SK-N-SH (cell line): ENCODE measurements at regions not wholly inside any gene's neighbourhood (a gene's known extent, or its start where the extent isn't known, plus 50 kb on each side); places are given as distances from the start of the nearest gene placed in this dataset.
"Not testable (repeated sequence)": the region's sequence is repeated elsewhere in the genome, so short reads cannot be mapped to it uniquely, and the experiment has no call there.

Source experiments
- CTCF ChIA-PET: fragments of 300-600, 350-600 bp; formaldehyde crosslinking; extraction: SDS; loops from one replicate; lab custom pipeline; 2021; lab: Yijun Ruan, JAX
- POLR2A ChIA-PET: fragments of 350-600 bp; sonication (Branson Sonifier 250); formaldehyde crosslinking; extraction: SDS; loops from one replicate; lab custom pipeline; 2020; ENCODE audit warnings: antibody characterized with exemption, inconsistent platforms; lab: Yijun Ruan, JAX
- DNase-seq: peaks from one replicate; pipeline ENCODE4 v3.0.0; 2012
- H2AFZ ChIP-seq: fragments of 200-600 bp; sonication (generic); 2 replicates; pipeline ENCODE4 v1.8.1; 2016; ENCODE audit warnings: antibody characterized with exemption, mild to moderate bottlenecking, low read depth
- H3F3A ChIP-seq: fragments of 200-600 bp; sonication (generic); replicated peaks from 2 replicates; pipeline ENCODE3; 2016; ENCODE audit warnings: antibody characterized with exemption, mild to moderate bottlenecking; ENCODE audit not compliant: insufficient read depth
- H3K27ac ChIP-seq, 2 experiments: fragments of 200-500 bp in 1 of 2; fragments of 200-600 bp in 1 of 2; sonication (Bioruptor generic) in 1 of 2; sonication (generic), shearing (Covaris generic) in 1 of 2; 2 replicates each; pipeline versions ENCODE4 v1.5.1 to v1.6.1; 2014 to 2016; ENCODE audit warnings: low read depth in 2 of 2, inconsistent platforms in 1 of 2, low read length in 1 of 2, mild to moderate bottlenecking in 1 of 2, mixed read lengths in 1 of 2
- H3K27me3 ChIP-seq: fragments of 200-600 bp; sonication (generic), shearing (Covaris generic); 2 replicates; pipeline ENCODE4 v1.6.1; 2016; ENCODE audit warnings: mixed run types; ENCODE audit not compliant: insufficient read depth
- H3K36me3 ChIP-seq, 2 experiments: fragments of 200-500 bp in 1 of 2; fragments of 200-600 bp in 1 of 2; sonication (Bioruptor generic) in 1 of 2; sonication (generic) in 1 of 2; replicated peaks in 1 of 2; 2 replicates each; pipeline versions ENCODE3 to v1.5.1; 2014 to 2016; ENCODE audit warnings: low read length in 1 of 2, mild to moderate bottlenecking in 1 of 2; ENCODE audit not compliant: insufficient read depth in 2 of 2, control insufficient read depth in 1 of 2
- H3K4me1 ChIP-seq, 2 experiments: fragments of 200-500 bp in 1 of 2; fragments of 200-600 bp in 1 of 2; sonication (Bioruptor generic) in 1 of 2; sonication (generic), shearing (Covaris generic) in 1 of 2; 2 replicates each; pipeline versions ENCODE4 v1.5.1 to v1.6.1; 2014 to 2016; ENCODE audit warnings: low read depth in 1 of 2, low read length in 1 of 2, mixed run types in 1 of 2; ENCODE audit not compliant: insufficient read depth in 2 of 2, control insufficient read depth in 1 of 2
- H3K4me2 ChIP-seq: fragments of 200-600 bp; sonication (generic), shearing (Covaris generic); 2 replicates; pipeline ENCODE4 v1.6.1; 2017; ENCODE audit warnings: mixed run types
- H3K4me3 ChIP-seq, 2 experiments: fragments of 200-500 bp in 1 of 2; fragments of 200-600 bp in 1 of 2; sonication (Bioruptor generic) in 1 of 2; sonication (generic), shearing (Covaris generic) in 1 of 2; 2 replicates each; pipeline versions ENCODE4 v1.5.1 to v1.8.1; 2014 to 2016; ENCODE audit warnings: low read depth in 2 of 2, inconsistent platforms in 1 of 2, low read length in 1 of 2, mild to moderate bottlenecking in 1 of 2, mixed read lengths in 1 of 2, moderate library complexity in 1 of 2
- H3K79me2 ChIP-seq: fragments of 200-600 bp; sonication (generic); 2 replicates; pipeline ENCODE4 v1.8.1; 2017; ENCODE audit warnings: mild to moderate bottlenecking; ENCODE audit not compliant: insufficient read depth
- H3K9ac ChIP-seq: fragments of 200-600 bp; sonication (generic); 2 replicates; pipeline ENCODE4 v1.6.1; 2017; ENCODE audit warnings: mixed run types
- H3K9me2 ChIP-seq: fragments of 200-600 bp; sonication (generic); 2 replicates; pipeline ENCODE4 v1.6.1; 2017; ENCODE audit warnings: mixed run types
- H3K9me3 ChIP-seq: fragments of 200-600 bp; sonication (generic); 2 replicates; pipeline ENCODE4 v1.6.1; 2017; ENCODE audit warnings: mixed run types, mild to moderate bottlenecking, moderate library complexity
- H4K20me1 ChIP-seq: fragments of 200-600 bp; sonication (generic); 2 replicates; pipeline ENCODE4 v1.6.1; 2017; ENCODE audit warnings: mild to moderate bottlenecking, mixed run types; ENCODE audit not compliant: insufficient read depth
- RAD21 ChIP-seq: IDR thresholded peaks from 2 replicates; pipeline ENCODE4 v1.6.1; 2012; ENCODE audit warnings: mild to moderate bottlenecking, low read length
- SIN3A ChIP-seq: IDR thresholded peaks from 2 replicates; pipeline ENCODE4 v1.6.1; 2012; ENCODE audit warnings: low read depth, mild to moderate bottlenecking, low read length, moderate library complexity, borderline replicate concordance
- SMC3 ChIP-seq: IDR thresholded peaks from 2 replicates; pipeline ENCODE4 v1.6.1; 2012; ENCODE audit warnings: low read depth, low read length, improper control_type of control experiment
- TAF1 ChIP-seq: IDR thresholded peaks from 2 replicates; pipeline ENCODE4 v1.6.1; 2012; ENCODE audit warnings: low read depth, mild to moderate bottlenecking, low read length, moderate library complexity, borderline replicate concordance
- TCF12 ChIP-seq: IDR thresholded peaks from 2 replicates; pipeline ENCODE4 v1.4.0; 2012
- WGBS: methylation state at CpG from one replicate; pipeline ENCODE4 v1.1.6; 2017; ENCODE audit warnings: low lambda C conversion rate; 5-methylcytosine and 5-hydroxymethylcytosine counted together
- TF ChIP-seq, protein P1 (sequence below): fragments of 200-600 bp; sonication (generic); IDR thresholded peaks from 2 replicates; pipeline ENCODE4 v1.6.1; 2017; ENCODE audit warnings: antibody characterized with exemption, mild to moderate bottlenecking, moderate library complexity

DNA sequence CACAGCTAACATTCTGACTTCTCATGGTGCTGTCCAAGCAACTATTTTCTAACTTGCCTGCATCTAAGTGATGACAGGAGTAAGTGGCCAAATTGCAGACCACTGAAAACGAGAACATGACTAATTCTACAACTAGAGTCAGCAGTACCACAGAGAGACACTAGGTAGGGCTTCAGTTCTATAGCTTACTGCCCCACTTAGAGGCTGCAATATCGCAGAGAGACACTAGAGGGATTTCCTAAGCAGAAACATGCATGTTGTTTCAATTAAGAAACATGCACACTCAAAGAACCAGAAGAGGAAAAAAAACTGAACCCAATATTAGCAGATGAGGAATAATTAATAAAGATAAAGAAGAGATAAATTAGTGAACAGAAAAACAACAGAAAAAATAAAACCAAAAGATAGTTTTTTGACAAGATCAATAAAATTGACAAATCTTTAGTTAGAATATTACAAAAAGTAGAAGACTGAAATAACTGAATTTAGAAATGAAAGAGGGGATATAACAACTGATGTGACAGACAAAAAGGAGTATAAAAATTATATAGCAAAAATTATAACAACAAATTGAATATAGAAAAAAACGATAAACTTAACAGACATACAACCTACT, 100.8 kb downstream of the SPIN4 start:
- H2AFZ ChIP-seq: no peak overlapping the region
- CTCF ChIA-PET: interaction anchor here (0.5 to 1.5 kb wide), 11 partner anchors 10 to 437 kb away, joined by 3 to 9 read pairs (median 3); no protein-coding TSS in a partner anchor
- no peaks in the 10 kb centered on the region for H3K9me3 ChIP-seq
- 12% methylated on average over 3 of the region's 3 CpGs for WGBS
- H3K4me1 ChIP-seq: no peaks in the 10 kb centered on the region
- no peak overlapping the region for H3K4me2 ChIP-seq
- H3K4me3 ChIP-seq: no peak overlapping the region
- TF ChIP-seq RAD21 (peak; percentile 85), SIN3A (no peak), SMC3 (peak; percentile 86), TCF12 (peak; percentile 73), TAF1 (no peak)
- TF ChIP-seq, protein P1, sequence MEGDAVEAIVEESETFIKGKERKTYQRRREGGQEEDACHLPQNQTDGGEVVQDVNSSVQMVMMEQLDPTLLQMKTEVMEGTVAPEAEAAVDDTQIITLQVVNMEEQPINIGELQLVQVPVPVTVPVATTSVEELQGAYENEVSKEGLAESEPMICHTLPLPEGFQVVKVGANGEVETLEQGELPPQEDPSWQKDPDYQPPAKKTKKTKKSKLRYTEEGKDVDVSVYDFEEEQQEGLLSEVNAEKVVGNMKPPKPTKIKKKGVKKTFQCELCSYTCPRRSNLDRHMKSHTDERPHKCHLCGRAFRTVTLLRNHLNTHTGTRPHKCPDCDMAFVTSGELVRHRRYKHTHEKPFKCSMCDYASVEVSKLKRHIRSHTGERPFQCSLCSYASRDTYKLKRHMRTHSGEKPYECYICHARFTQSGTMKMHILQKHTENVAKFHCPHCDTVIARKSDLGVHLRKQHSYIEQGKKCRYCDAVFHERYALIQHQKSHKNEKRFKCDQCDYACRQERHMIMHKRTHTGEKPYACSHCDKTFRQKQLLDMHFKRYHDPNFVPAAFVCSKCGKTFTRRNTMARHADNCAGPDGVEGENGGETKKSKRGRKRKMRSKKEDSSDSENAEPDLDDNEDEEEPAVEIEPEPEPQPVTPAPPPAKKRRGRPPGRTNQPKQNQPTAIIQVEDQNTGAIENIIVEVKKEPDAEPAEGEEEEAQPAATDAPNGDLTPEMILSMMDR: peak; percentile 92
- TF ChIP-seq, all 33 proteins: peak for 4
- Histone ChIP-seq H3K9ac (no peak overlapping the region), H3K27ac (no peak overlapping the region), H4K20me1 (no peaks in the 10 kb centered on the region), H3K79me2 (no peaks in the 10 kb centered on the region), H3K9me2 (no peaks in the 10 kb centered on the region), H3K27me3 (no peaks in the 10 kb centered on the region), H3K36me3 (no peaks in the 10 kb centered on the region), H3F3A (no peaks in the 10 kb centered on the region)
- POLR2A ChIA-PET: no interaction called here
- DNase-seq: peak; percentile 42

DNA sequence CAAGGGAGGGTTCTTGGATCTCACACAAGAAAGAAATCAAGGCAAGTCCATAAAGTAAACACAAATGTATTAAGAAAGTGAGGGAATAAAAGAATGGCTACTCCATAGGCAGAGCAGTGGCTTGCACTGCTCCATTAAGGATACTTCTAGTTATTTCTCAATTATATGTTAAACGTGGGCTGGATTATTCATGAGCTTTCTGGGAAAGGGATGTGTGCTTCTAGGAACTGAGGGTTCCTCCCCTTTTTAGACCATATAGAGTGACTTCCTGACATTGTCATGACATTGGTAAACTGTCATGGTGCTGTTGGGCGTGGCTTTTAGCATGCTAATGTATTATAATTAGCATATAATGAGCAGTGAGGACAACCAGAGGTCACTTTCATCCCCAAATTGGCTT, 108.4 kb downstream of the SPIN4 start:
- H3F3A ChIP-seq, H4K20me1 ChIP-seq, H3K79me2 ChIP-seq, H3K4me2 ChIP-seq, H3K36me3 ChIP-seq, POLR2A ChIA-PET, H3K4me3 ChIP-seq, CTCF ChIA-PET, DNase-seq, H3K27ac ChIP-seq, H3K9me3 ChIP-seq, H3K9me2 ChIP-seq, H3K9ac ChIP-seq, H2AFZ ChIP-seq, H3K4me1 ChIP-seq, H3K27me3 ChIP-seq: not testable (repeated sequence)
- no CpG with 5 or more reads among the region's 2 CpGs for WGBS

DNA sequence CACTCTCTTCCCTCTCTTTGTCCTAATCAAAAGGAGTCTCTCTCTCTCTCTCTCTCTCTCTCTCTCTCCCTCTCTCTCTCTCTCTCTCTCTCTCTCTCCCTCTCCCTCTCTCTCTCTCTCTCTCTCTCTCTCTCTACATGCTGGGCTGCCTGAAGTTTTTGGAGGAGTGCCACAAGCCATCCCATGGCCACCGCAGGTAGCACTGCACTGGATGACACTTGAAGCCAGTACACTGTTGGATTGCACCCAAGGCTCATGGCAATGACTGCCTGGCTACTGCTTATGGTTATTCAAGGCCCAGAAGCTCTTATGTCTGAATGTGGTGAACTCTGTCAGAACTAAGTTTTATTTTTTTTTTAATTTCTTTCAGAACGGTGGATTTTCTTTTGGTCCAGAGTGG, 115.2 kb downstream of the SPIN4 start:
- H2AFZ ChIP-seq, H3K27me3 ChIP-seq, H3K79me2 ChIP-seq, CTCF ChIA-PET, H3F3A ChIP-seq, POLR2A ChIA-PET, H3K36me3 ChIP-seq, H3K27ac ChIP-seq, DNase-seq, H3K9me3 ChIP-seq, H3K4me3 ChIP-seq, H3K4me1 ChIP-seq, H3K9ac ChIP-seq, H3K9me2 ChIP-seq, H3K4me2 ChIP-seq, H4K20me1 ChIP-seq: not testable (repeated sequence)
- no CpG with 5 or more reads among the region's 2 CpGs for WGBS

DNA sequence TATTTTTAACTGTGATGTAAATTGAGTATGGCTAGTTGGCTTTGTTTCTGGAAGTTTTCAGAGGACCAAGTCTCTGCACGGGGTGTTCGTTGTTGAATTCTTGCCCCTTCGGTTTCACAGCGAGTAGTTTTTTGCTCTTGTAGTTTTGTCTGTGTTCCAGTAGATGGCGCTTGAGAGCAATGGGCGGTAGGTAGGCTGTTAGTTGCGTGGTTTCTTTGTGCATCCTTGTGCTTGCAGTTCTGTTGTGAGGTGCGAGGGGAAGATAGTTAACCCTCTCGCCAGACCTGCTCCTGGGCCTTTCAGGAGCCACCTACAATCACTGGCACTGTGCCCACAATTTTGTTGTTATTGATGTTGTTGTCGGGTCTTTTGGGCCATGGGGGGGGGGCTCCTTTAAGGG, 118.1 kb downstream of the SPIN4 start:
- H4K20me1 ChIP-seq, H3K4me1 ChIP-seq, H3K9ac ChIP-seq, H3K9me3 ChIP-seq, POLR2A ChIA-PET, H3K4me3 ChIP-seq, H3K4me2 ChIP-seq, DNase-seq, CTCF ChIA-PET, H3K79me2 ChIP-seq, H3K36me3 ChIP-seq, H3K27ac ChIP-seq, H3F3A ChIP-seq, H2AFZ ChIP-seq, H3K9me2 ChIP-seq, H3K27me3 ChIP-seq: not testable (repeated sequence)
- no CpG with 5 or more reads among the region's 10 CpGs for WGBS

DNA sequence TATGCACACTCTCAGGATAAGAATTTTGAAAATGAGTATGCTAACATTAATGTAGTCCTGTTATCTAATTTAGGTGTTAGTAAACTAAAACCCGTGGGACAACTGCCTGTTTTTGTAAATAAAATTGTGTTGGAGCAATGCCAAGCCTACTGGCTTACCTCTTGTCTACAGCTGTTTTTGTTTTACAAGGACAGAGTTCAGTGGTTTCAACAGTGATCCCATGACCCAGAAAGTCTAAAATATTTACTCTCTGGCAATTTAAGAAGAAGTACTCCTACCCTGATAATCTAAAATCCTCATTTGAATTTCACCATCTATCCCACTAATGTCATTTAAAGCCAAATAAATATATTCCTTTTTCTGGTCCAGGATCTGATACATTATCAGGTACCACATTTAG, 132.9 kb downstream of the SPIN4 start:
- H3F3A ChIP-seq, H2AFZ ChIP-seq, CTCF ChIA-PET, H3K79me2 ChIP-seq, H3K4me1 ChIP-seq, H3K4me3 ChIP-seq, H3K36me3 ChIP-seq, DNase-seq, H3K9me3 ChIP-seq, H4K20me1 ChIP-seq, H3K9ac ChIP-seq, H3K27me3 ChIP-seq, POLR2A ChIA-PET, H3K27ac ChIP-seq, H3K9me2 ChIP-seq, H3K4me2 ChIP-seq: not testable (repeated sequence)
- no CpG with 5 or more reads among the region's 1 CpG for WGBS
